Stomach (tissue), 4 donors: ENCODE measurements at regions not wholly inside any gene's neighbourhood (a gene's known extent, or its start where the extent isn't known, plus 50 kb on each side); places are given as distances from the start of the nearest gene placed in this dataset.

ENCODE experiments used
- EP300 ChIP-seq: sonication (generic); formaldehyde crosslinking; IDR thresholded peaks from one replicate; pipeline ENCODE4 v1.6.1; 2017; ENCODE audit warnings: antibody characterized with exemption
- POLR2A ChIP-seq, 4 donors: fragments of 450-650 bp; IDR thresholded peaks; one replicate each; pipeline ENCODE4 v1.6.1; 2016; ENCODE audit warnings: antibody characterized with exemption in 4 of 4, control low read depth in 2 of 4, mild to moderate bottlenecking in 1 of 4, moderate library complexity in 1 of 4
- POLR2AphosphoS5 ChIP-seq, 3 donors: sonication (generic); formaldehyde crosslinking; IDR thresholded peaks; one replicate each; pipeline ENCODE4 v1.6.1; 2016; ENCODE audit warnings: antibody characterized with exemption in 3 of 3
- TF ChIP-seq, protein P1 (sequence below), 7 experiments: fragments of 450-650 bp in 4 of 7; fragments of 200-600 bp in 3 of 7; sonication (generic) in 3 of 7; IDR thresholded peaks; one replicate each; pipeline ENCODE4 v1.5.1; 2016 to 2019; ENCODE audit warnings: antibody characterized with exemption in 7 of 7, control low read depth in 2 of 7, mild to moderate bottlenecking in 1 of 7

DNA sequence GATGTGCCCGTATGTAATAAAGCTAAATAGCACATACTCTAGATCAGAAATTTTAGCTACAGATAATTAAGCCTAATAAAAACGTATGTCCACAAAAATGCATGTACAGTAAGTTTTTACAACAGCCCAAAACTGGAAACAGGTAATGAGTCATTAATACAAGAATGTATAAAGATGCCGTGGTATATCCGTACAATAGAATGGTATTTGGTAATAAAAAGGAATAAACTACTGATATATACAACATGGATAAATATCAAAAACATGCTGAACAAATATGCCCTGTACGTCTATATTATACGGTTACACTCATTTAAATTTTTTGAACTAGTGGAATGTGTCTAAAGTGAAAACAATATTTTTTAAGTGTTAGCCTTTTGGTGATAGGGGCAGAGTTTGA lies 128.2 kb upstream of the ADGRB3 start:
- TF ChIP-seq, protein P1, sequence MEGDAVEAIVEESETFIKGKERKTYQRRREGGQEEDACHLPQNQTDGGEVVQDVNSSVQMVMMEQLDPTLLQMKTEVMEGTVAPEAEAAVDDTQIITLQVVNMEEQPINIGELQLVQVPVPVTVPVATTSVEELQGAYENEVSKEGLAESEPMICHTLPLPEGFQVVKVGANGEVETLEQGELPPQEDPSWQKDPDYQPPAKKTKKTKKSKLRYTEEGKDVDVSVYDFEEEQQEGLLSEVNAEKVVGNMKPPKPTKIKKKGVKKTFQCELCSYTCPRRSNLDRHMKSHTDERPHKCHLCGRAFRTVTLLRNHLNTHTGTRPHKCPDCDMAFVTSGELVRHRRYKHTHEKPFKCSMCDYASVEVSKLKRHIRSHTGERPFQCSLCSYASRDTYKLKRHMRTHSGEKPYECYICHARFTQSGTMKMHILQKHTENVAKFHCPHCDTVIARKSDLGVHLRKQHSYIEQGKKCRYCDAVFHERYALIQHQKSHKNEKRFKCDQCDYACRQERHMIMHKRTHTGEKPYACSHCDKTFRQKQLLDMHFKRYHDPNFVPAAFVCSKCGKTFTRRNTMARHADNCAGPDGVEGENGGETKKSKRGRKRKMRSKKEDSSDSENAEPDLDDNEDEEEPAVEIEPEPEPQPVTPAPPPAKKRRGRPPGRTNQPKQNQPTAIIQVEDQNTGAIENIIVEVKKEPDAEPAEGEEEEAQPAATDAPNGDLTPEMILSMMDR (IDR thresholded peaks at IDR 0.05), result no peak
- TF ChIP-seq EP300, result no peak
- TF ChIP-seq POLR2A (IDR thresholded peaks at IDR 0.05), result no peak
- TF ChIP-seq POLR2AphosphoS5 (IDR thresholded peaks at IDR 0.05), result no peak
